ENCODE measurements at regions not wholly inside any gene's neighbourhood (a gene's known extent, or its start where the extent isn't known, plus 50 kb on each side); places are given as distances from the start of the nearest gene placed in this dataset.
A peak's percentile ranks its signal among the peaks of the same experiment; 100 is the strongest.
"Not testable (repeated sequence)": the region's sequence is repeated elsewhere in the genome, so short reads cannot be mapped to it uniquely, and the experiment has no call there.

DNA sequence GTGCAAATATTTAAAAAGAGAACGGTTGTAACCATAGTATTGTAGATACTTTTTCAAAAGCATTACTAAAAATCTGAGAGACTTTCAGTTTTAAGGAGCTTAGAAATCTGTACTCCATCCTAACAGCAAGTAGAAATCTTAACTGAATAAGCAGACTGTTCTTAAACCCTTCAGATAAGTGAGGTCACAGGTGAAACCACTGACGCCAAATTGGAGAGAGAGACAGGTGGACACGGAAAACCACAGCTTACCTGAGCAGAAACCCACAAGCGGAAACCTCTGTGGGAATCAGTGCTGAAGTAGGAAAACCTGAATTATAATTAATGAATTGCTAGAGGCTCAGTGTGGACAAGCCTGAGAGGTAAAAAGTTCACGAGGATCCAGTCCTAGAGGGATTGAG, 959.4 kb upstream of the CELF4 start:
- DNase-seq (ENCODE audit: low read depth in 3 of 3): no peak

DNA sequence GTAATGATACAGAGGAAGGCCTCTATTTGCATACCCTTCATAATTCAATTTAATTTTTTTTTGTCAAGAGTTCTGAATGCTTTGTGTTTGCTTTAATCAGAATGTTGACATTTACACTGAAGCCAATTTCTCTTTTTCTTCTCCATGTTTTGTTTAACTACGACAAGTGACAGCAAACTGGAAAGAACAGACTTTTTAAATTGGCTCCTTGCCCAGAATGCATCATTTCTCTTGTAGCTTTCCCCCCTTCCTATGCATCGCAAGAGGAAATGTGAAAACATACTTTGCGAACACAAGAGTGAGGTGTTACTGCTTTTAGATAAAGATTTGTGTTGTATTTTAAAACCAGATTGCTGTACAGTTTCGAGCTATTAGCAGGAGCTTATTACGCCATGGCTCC, 955.2 kb upstream of the CELF4 start:
- DNase-seq (ENCODE audit: low read depth in 3 of 3): no peak

DNA sequence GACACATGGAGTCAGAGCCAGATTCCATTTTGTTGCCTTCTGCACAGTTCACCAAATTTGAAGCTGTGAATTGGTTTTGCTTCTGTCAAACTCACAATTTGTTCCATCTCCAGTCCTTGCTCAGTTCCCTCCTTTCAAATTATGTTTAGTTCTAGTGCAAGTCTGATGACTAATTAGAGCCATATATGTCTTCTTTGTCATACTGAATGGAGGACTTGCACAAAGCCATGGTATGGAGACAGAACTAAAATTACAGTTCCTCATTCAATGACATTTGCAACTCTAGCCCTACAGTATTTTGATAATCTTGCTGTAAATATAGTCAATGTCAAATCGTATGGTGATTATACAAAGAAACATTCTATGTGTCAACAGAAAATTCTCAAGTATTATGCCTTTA, 936.9 kb upstream of the CELF4 start:
- no peak for DNase-seq (ENCODE audit: low read depth in 3 of 3)

DNA sequence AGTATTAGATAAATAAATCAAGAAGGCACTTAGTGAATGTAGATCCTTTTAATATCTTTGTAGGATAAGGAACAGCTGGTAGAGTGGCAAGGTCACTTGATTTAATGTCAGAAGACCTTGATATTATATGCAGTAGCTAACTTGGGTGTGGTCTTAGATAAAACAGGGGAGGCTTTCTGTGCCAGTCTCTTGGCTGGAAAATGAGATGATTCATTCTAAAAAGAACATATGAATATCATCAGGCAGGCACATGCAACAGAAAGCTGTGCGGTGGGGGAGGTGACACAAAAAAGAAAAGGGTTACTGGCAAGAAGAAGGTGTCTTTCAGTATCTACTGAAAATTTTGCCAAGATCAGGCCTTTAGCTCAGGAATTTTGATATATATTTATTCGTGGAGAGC, 931.7 kb upstream of the CELF4 start:
- DNase-seq (ENCODE audit: low read depth in 3 of 3): peak in 1 of 3 donors; percentile 0

DNA sequence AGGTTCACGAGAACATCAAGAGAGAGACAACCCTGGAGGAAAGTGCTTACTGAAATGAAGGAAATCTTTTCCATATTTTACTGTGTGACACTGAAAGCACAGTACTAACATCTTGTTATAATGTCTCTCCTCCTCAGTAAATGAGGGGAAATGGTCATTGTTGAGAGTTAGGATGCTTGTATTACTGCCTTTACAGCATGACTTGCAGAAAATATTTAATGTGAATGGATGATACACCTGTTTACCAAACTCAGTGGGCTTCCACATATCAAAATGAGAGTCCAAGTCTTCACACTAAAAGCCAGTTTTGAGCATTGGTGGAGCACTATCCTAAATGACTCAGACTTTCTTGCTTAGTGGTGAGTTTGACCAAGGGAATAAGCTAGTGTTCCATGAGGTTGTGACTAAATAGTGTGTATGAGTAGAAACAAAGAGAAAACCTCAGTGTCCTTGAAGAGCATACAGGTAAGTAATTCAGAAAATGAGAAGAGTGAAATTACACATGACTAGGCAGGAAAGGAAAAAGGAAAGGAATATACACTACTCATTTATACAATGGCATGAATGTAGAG, 930.7 kb upstream of the CELF4 start:
- DNase-seq (ENCODE audit: low read depth in 3 of 3): no peak

DNA sequence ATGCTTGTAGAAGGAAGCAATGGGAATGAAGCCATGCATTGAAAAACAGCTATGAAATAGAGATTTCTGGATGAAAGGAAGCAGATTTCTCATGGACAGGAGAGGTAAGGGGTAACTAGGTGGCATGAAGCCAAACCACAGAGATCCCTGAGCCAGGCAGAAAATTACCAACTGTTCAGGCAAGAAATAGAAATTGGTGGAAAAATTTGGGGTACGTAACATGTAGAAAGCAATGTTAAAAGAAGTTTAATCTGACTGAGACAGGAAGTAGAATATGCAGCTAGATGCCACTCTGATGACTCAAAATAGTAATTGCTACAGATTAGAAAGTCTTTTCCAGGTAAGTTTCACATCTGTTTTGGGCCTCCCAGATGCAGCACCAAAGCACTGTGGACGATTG, 928.5 kb upstream of the CELF4 start:
- no peak for DNase-seq (ENCODE audit: low read depth in 3 of 3)

DNA sequence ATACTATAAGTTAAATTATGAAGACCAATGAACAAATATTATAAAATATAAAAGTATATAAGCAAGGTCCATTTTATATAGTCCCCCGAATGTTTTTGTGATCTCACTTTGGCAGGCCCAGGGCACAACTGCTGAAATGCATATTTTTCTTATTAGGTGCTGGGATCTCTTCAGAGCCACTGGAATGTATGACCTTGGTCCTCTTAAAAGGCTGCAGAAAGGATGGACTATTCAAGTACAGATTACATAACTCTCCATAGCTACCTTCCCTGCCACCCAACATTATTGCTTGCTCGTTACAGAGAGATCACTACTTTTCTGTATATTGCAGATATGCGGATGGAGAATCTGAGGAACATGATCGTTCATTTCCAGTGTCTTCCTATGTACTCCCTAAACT, 925.6 kb upstream of the CELF4 start:
- DNase-seq (ENCODE audit: low read depth in 3 of 3): no peak

DNA sequence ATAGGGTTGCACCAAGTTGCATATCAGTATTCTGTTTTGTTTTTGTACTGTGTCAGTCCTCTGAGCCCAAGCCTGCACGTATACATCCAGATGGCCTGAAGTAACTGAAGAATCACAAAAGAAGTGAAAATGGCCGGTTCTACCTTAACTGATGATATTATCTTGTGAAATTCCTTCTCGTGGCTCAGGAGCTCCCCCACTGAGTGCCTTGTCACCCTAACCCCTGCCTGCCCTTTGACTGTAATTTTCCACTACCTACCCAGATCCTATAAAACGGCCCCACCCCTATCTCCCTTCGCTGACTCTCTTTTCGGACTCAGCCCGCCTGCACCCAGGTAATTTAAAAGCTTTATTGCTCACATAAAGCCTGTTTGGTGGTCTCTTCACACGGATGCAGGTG, 924.1 kb upstream of the CELF4 start:
- DNase-seq (ENCODE audit: low read depth in 3 of 3): not testable (repeated sequence)

DNA sequence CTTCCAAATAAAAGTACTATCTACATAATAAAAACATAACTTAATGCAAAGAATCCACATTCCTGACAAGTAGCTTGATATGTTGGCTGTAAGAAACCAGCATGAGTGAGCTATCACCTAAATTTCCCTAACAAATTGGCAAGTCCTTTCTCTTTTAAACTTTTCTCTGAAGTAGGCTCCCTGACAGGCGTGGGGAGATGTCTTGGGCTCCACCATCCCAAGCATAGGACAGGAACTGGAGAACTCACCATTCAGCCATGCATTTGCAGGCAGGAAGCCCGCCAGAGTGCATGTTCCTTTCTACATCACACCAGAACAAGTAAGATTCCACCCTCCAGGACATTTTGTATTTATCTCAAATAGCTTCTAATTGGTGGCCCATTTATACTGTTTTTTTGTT, 921.9 kb upstream of the CELF4 start:
- DNase-seq (ENCODE audit: low read depth in 3 of 3): no peak

DNA sequence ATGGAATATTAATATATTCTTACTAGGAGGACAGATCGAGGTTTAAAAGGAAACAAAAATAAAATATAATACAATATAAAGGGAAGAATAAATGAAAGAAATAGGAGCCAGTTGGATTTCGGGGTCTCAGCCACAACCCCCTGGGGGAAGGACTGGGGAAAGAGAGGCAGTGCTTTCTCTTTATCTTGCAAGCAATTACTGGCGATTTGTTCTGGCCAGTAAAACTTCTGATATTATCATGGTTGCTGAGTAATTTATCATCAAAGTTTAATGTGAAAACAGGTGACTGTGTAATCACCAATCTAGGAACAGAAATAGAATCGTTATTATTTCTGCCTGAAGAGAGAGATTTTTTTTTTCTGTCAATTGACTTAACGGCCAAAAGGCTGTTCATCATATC, 917.7 kb upstream of the CELF4 start:
- no peak for DNase-seq (ENCODE audit: low read depth in 3 of 3)

DNA sequence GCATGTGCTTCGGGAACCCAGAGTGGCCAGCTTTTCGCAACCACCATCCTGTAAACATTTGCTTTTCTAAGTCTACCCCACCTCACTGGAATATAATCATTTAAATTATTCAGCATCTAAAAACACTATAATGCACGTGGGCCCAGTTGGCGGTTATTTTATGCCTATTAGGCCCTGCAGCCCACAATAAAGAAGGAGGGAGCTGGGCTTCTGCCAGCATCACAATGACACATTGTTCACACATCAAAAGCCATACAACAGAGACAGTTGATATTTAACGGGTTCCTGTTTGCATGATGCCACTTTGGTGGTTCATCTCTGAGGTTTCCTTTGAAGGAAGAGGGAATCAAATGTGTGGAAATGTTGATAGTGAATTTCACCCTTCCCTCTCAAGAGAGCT, 916.0 kb upstream of the CELF4 start:
- DNase-seq (ENCODE audit: low read depth in 3 of 3): no peak

DNA sequence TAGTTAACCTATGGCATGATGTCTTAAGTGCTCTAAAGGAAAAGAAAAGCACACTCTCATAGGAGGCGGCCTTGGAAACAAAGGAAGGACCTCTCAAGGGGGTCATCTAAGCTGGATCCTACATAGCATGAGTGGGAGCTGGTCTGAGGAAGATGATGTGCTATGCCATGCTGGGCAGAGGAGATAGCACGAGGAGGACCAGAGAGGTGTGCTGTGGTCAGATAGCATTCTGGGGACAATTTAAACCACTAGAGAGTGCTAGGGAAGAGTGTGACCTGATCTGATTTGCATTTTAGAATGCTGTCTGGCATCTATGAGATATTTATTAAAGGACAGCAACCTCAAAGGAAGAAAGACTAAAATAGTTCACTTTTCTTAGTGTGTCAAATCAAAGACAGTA, 910.1 kb upstream of the CELF4 start:
- DNase-seq (ENCODE audit: low read depth in 3 of 3): no peak

DNA sequence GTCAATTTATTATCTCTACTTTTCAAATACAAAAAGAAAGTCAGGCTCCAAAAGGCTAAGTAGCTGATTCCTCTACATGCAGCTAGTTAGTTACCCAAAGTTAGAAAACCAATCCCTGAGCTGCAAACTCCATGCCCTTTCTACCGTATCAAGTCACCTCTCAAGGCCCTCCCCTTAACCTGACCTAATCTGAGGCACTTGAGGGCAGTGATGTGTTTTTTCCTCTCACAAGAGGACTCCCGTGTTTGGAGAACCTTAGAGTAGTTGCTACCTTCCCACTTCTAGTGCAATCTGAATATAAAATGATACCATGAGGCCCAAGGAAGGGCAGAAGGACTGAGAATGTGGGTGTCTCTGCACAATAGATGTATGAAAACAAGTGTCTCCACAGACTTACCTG, 907.9 kb upstream of the CELF4 start:
- DNase-seq (ENCODE audit: low read depth in 3 of 3): no peak

DNA sequence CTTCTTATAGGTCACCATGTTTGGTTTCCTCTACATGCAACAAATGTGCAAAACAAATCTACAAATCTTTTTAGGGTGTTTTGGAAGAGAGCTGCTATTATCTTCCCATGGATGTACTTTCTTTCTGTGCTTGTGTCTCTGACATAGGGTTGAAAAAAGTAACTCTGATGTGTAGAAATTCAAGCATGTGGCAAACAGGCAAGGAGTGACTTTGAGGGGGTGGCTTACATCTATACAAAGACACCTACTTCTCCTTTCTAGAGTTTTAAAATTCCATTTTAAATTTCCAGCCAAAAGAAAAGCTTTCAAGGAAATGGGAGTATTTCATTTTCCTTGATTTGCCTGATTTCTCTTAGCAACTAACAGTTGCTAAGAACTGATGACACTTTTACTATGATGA, 904.8 kb upstream of the CELF4 start:
- DNase-seq (ENCODE audit: low read depth in 3 of 3): no peak

DNA sequence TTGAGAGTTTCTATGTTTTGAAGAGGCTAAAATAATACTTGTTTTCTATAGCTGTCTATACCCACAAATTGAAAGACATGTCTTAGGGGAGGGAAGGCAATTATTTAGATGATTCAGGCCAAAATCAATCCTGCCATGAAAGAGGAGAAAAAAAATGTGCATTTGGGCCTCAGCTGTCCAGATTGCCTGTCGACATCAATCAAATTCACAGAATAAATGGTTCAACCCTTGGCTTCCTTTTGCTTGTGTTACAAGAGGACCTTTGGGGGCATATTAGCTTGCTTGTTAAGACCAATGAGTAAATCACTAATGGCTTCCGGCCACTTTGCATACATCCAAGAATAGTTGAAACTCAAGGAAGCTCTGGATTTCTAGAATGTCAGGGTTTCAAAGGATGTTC, 900.8 kb upstream of the CELF4 start:
- no peak for DNase-seq (ENCODE audit: low read depth in 3 of 3)

DNA sequence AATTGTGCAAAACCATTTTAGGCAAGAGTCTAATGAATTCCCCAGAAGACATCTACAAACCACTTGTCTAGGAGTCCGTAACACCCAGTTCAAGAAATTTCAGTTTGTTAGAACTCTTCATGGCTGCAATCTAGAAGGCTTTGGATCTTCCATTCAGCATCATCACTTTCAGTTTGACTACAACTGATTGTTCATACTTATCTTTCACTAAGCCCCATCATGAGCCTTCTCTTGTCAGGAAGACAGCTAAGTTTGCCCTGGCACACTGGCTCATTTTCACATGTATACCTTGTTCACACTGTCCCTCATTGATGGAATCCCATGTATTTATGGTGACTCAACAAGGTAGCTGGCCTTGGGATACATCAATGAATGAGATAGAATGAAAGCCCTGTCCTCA, 898.4 kb upstream of the CELF4 start:
- no peak for DNase-seq (ENCODE audit: low read depth in 3 of 3)

DNA sequence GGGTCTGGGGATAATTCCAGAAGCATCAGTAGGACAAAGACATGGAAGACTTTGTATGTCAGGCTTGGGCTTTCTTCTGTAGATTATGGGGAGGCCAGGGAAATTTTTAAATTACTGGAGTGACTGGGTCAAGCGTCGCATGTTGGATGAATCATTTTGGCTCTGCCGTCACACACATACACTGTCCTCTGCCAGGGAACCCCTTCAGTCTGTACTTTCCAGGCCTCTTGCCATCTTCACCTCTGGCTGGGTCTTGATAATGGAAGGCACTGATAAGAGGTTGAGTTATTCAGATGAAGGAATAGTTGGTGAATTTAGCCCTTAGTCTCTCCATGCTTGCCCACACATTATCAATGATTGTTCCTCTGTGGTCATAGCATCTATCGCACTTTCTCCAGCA, 895.1 kb upstream of the CELF4 start:
- DNase-seq (ENCODE audit: low read depth in 3 of 3): no peak

DNA sequence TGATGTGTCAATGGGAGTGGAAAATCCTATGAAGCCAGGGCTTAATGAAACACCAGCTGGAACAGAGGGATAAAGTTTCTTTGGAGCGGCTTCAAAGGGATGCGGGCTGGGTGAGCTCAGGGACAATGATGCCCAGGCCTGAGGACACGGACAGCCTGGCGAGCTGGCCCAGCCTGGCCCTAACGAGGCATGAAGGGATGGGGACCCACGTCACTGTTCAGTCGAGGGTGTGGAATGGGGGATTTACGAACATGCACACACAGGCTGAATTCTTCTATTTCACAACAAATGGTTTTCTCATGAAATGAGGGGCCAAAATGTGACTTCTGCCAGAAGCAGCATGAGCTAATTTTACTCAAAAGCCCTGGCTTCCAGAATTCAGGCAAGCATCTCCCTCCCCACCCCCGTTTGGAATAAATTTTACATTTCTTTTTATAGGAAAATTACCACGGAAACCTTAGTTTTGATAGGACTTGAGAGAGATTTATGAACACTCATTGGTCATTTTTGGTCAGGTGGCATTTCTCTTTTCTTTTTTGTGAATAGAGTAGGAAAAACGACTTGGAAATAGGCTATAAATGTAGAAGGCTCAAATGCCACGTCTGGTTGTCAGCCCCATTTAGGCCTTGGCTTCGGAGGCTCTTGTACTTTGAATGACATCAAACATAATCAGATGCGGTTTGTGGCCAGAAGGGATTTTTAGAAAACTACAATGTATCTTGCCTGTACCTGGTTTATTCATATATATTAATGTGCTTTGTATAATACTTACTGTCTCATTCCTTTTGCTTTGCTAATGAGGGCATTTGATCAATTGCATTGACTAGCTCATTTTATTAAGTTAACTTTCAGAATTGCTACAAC, 893.8 kb upstream of the CELF4 start:
- no peak for DNase-seq (ENCODE audit: low read depth in 3 of 3)

DNA sequence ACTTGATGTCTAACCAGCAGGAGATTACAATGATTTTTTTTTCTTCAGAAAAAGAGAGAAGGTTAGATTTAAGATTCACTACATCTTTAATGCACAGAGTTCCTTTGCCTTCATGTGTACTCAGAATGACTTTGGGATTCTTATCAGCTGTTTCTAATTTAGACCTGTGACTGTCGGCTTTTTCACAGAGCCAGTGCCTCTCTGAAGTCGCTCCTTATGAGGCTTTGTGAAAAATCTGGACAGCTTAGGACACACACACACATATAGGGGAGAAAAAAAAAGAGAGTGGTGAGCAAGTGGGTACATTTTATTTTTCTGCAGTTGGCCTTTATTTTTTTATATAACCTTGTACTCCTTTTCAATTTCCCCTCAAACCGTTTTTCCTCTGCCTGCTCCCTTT, 893.1 kb upstream of the CELF4 start:
- DNase-seq (ENCODE audit: low read depth in 3 of 3): no peak

DNA sequence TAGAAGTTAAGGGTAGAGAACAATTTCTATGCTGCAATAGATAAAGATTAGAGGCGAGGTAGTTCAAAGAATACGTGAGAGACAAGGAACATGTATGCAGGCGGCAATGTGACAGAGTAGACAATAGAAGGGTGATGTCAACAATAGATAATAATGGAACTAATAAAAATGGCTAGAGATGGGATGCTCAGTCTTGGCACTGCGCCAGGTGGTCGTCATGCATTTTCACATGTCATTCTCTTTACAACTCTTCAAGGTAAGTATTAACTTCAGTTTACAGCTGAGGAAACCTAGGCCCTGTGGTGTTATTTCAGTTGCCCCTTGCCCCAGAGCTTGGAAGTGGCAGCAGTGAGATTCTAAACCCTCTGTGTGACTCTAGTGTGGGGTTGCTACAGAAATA, 890.7 kb upstream of the CELF4 start:
- DNase-seq (ENCODE audit: low read depth in 3 of 3): no peak

DNA sequence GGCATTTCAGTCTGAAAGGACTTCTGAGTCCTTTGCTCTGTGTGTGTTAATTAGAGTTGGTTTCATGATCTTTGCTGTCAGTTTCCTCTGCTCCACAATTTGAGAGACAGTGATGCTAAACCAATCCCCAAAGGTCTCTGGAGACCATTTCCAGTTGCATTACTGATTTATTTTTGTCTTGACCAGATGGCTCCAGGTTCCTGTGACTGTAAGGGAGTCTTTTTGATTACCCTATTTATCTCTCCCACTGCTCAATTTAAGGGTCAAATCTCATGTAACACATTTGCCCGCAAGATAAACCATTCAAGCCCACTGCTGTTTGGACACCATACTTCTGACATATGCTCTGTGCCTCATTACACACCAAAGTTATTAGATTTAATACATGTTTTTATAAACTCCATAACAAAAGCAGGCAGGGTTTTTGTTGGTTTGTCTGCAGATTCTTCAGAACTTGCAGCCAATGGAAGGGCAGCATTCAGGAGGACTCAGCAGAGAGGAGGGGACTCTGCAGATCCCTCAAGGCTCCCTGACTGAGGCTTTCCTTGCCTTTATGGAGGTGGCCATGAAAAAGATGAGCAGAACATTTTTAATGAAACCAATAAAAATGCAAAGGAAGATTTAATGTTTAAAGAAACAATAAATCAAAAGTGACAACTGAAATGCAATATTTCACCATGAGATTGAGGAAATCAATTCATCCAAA, 889.3 kb upstream of the CELF4 start:
- no peak for DNase-seq (ENCODE audit: low read depth in 3 of 3)

DNA sequence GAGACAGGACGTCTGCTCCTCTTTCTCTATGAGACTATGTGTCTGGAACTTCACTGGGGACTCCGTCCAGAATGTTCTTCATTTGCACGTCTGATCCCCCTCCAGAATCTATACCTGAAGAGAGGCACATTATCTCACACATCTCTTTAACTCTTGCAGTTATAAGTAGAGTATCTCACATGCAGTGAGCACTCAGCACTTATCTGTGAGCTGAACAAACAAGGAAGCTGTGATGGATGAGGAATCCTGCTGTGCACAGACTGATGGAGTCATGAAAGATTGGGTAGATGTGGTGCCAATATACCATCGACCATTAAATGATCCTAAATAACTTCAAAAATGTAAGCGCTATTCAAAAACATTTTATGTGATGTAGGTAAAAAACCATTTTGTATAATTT, 888.3 kb upstream of the CELF4 start:
- no peak for DNase-seq (ENCODE audit: low read depth in 3 of 3)

DNA sequence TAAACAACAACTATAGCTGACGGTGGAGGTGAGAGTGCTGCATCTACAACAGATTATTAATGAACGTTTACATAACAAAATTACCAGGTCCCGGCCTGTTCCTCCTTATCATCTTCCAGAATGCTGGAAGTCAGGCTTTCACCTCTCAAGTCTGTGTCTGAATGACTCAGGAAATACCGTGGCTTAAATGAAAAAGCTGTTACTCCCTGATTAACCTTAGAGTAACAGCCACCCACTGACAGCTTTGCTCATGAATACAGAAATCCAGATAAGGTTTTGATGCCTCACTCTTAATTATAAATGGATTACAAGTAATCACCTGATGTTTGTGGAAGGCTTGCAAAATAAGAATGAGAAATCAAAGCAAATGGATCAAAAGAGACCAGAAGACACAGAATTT, 885.3 kb upstream of the CELF4 start:
- DNase-seq (ENCODE audit: low read depth in 3 of 3): no peak

Data from stimulated activated CD4-positive, alpha-beta T cell treated with anti-CD3 and anti-CD28 coated beads, TNF-alpha, amount 100 ng/mL, for 48 hours (primary cell).